ENCODE measurements at regions not wholly inside any gene's neighbourhood (a gene's known extent, or its start where the extent isn't known, plus 50 kb on each side); places are given as distances from the start of the nearest gene placed in this dataset.
"Not testable (repeated sequence)": the region's sequence is repeated elsewhere in the genome, so short reads cannot be mapped to it uniquely, and the experiment has no call there.

- DNase-seq (ENCODE audit: low read depth in 4 of 4, low spot score in 3 of 4): no peak
Observed at GRCh38 chr9:26669701-26670670, 222.6 kb downstream of the CAAP1 start.

DNA sequence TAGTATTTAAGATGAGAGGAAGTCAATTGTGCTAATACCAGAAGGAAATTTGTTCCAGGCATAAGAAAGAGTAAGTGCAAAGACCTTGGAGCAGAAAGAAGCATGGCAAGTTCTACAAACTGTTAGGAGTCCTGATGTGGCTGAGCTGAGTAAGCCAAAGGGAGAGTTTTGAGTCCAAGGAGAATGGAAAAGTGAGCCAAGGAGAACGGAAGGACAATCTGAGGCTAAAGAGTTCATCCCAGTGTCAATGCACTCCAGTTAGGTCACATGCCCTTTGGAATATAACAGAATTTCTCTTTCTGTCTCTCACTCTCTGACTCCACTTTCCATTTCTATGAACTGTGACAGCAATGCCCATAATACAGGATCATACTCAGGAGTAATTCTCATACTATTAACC is 224.7 kb downstream of the CAAP1 start:
- no peak for DNase-seq (ENCODE audit: low read depth in 4 of 4, low spot score in 3 of 4)

- DNase-seq (ENCODE audit: low read depth in 4 of 4, low spot score in 3 of 4): no peak
Observed at GRCh38 chr9:26665666-26666065, 226.9 kb downstream of the CAAP1 start.

DNA sequence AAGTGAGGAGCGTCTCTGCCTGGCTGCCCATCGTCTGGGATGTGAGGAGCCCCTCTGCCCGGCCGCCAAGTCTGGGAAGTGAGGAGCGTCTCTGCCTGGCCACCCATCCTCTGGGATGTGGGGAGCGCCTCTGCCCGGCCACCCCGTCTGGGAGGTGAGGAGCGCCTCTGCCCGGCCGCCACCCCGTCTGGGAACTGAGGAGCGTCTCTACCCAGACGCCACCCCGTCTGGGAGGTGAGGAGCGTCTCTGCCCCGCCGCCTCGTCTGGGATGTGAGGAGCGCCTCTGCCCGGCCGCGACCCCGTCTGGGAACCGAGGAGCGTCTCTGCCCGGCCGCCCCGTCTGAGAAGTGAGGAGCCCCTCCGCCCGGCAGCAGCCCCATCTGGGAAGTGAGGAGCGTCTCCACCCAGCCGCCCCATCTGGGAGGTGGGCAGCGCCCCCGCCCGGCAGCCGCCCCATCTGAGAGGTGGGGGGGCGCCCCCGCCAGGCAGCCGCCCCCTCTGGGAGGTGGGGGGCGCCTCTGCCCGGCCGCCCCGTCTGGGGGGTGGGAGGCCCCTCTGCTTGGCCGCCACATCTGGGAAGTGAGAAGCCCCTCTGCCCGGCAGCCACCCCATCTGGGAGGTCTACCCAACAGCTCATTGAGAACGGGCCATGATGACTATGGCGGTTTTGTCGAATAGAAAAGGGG is 228.4 kb downstream of the CAAP1 start:
- not testable (repeated sequence) for DNase-seq (ENCODE audit: low read depth in 4 of 4, low spot score in 3 of 4)

DNA sequence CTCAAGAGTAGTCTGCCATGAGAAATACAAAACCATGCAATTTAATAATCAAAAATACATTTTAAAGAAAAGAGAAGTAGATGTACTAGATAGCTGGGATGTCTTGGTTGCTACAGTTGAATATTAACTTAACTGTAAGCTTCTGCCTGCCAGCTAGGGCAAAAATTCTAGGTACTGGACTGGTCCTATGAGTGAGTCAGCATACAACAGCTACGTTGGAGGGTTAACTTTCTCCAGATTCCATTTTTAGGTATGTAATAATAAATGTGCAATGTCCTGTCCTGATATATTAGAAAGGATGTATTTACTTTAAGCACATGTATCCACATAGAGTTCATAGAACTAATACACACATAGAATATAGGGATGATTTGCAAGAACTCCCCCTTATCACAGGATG is 230.1 kb downstream of the CAAP1 start:
- no peak for DNase-seq (ENCODE audit: low read depth in 4 of 4, low spot score in 3 of 4)

DNA sequence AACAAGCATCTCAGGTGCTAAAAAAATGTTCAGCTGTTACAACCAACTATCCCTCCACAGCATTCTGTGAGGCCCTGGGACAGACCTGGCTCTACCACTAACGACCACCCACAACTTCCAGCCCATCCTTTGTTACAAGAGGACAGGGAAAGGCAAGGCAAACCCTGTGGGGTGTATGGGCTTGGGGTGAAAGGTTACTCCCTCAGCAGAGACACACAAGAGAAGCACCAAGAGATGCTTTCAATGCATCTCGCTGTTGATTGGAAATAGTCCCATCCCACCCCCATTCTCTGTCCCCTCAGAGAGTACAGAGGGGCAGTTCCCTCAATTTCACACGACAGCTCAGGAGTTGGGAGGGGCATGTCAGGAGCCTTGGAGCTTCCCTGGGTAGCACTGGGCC is 234.1 kb downstream of the CAAP1 start:
- DNase-seq (ENCODE audit: low read depth in 4 of 4, low spot score in 3 of 4): no peak

DNA sequence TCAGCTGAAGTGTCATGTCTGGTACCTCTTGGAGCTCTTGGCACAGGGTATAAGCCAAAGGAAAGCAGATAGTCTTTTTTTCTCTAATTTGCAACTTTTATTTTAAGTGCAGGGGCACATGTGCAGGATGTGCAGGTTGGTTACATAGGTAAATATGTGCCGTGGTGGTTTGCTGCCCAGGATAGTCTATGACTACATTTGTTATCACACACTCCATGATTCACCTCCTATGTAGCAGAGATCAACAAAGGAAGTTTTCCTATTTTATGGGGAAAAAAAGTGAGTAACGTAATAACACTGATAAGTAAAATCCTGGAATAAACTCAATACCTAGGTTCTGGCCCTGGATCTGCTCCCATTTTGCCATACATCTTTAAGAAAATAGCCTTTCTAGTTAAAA is 234.6 kb downstream of the CAAP1 start:
- no peak for DNase-seq (ENCODE audit: low read depth in 4 of 4, low spot score in 3 of 4)

DNA sequence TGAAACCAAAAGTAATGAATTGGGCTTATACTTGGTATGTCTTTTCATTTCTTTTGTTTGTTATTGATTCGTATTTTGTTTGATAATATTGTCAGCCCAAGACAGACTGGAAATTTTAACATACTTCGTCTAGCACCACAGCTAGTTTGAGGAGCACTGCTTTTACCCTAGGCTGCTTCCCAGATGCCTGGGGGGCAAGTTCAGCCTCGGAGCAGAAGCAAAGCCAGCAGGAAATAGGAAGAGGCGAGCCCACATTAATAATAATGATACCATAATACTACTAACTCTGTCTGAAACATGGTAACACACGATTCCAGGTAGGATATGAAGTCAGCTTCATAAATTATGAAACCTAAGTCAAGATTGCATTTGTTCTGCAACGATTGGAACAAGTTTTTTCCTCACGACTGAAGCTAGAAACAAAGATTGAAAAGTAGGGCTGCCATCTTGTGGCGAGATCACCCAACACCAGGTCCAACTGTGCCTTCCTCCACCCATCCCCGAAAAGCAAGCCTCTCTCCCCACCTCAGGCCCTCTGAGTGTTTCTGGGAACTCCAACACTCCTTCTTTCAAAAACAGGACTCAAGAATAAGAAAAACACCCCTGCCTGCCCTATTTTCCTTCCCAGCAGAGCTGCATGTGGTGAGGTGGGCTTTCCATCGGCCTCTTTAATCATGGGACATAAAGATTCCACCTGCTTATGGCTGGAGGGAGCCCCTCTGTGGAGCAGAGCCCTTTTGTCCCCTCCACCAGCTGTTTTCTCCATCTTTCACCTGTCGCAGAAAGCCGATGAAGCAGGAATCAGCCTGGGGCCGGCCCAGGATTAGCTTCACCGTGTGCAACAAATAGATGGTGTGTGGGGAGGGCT is 236.4 kb downstream of the CAAP1 start:
- no peak for DNase-seq (ENCODE audit: low read depth in 4 of 4, low spot score in 3 of 4)

DNA sequence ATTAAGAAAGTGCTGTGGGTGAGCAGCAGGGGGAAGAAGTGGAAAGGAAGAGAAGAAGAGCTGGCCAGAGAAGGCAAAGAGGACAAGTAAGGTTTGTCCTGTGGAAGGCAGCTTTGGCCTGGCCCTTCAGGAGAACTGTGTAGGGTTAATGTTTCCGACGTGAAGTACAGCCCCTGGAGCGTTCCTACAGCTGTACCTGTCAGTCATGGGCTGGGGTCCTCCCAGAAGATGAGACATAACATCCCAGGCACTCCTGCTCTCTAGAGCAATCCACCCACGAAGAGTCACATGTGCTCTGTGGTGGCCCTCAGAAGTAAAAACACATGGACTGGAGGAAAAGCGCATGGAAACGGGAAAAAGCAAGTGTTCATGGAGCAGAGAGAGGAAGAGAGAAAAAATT is 237.4 kb downstream of the CAAP1 start:
- DNase-seq (ENCODE audit: low read depth in 4 of 4, low spot score in 3 of 4): no peak

- DNase-seq (ENCODE audit: low read depth in 4 of 4, low spot score in 3 of 4): no peak
Observed at GRCh38 chr9:26650325-26650724, 242.3 kb downstream of the CAAP1 start.

- no peak for DNase-seq (ENCODE audit: low read depth in 4 of 4, low spot score in 3 of 4)
Observed at GRCh38 chr9:26643826-26644225, 248.8 kb downstream of the CAAP1 start.

DNA sequence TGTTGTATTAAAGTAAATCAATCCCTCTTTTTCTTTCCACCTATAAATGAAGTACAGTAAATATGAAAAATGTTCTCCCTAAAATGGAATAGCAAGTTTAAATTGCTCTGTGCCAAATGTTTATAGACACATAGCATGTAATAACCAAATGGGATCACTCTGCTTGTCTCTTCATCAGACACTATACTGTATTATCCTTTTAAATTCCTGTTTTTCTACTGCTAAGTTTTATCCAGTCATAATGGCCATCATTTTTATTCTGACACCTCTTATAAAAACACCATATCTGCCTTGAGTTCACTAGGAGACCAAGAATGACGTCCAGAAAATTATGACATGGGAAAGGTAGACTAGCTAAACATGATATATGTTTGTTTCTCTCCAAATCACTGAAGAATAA is 252.8 kb downstream of the CAAP1 start:
- no peak for DNase-seq (ENCODE audit: low read depth in 4 of 4, low spot score in 3 of 4)

GRCh38 chr9:26637101-26637500 is 255.5 kb downstream of the CAAP1 start:
- no peak for DNase-seq (ENCODE audit: low read depth in 4 of 4, low spot score in 3 of 4)

GRCh38 chr9:26613851-26614350 is 278.7 kb downstream of the CAAP1 start:
- not testable (repeated sequence) for DNase-seq (ENCODE audit: low read depth in 4 of 4, low spot score in 3 of 4)

DNA sequence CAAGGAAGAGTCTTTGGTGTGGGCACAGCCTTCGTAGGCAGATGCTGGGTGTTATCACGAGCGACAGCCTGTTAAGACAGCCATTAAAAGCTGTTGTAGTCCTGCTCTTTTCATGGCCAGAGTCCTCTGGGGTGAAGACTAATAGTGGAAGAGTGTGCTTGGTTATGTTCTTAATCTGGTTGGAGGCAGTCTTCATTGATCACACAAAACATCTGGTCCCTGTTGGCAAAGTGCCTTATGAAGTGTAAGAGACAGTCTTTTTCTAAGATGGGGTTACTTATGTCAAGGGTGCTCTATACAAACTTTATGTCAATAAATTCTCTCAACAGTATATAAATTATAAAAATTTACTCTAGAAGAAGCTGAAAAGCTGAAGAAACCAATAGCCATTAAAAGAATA is 280.4 kb downstream of the CAAP1 start:
- no peak for DNase-seq (ENCODE audit: low read depth in 4 of 4, low spot score in 3 of 4)

- DNase-seq (ENCODE audit: low read depth in 4 of 4, low spot score in 3 of 4): no peak
Observed at GRCh38 chr9:26606756-26607155, 285.8 kb downstream of the CAAP1 start.

DNA sequence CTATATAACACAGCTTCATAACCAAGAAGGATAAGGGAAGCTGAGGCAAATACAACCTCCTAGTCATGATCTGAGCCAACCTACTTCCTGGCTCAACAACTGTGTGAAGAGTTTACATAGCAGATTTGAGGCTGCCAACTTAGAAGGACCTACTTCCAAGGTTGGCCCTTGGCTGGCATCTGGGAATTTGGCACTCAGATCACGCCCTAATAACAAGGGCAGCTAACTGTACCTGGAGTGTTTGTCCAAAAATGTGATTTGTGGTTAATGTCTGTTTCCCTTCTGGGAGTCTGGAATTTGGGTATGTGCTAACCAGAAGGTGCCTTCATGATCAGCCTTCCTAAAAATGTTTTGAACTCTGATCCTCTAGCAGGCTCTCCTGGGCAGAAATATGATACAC is 287.2 kb downstream of the CAAP1 start:
- DNase-seq (ENCODE audit: low read depth in 4 of 4, low spot score in 3 of 4): no peak

DNA sequence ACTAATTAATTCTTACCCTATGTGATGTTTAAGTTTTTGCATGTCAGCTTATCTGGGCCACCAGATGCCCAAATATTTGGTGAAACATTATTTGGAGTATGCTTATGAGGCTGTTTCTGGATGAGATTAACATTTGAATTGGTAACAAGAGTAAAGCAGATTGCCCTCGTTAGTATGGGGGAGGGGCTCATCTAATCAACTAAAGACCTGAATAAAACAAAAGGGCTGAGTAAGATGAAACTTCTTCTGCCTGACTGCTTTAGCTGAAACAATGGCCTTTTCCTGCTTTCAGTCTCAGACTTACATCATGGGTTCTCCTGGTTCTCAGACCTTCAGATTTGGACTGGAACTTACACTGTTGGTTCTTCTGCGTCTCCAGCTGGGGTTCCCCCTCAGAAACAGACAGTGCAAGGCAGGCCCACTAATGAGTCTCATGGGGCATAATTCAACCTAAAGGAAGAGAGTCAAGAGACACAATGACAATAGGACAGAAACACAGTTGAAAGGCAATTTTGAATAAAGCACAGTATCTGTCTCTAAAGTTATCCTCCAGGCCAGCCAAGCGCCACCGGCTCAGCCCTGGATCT is 288.4 kb downstream of the CAAP1 start:
- no peak for DNase-seq (ENCODE audit: low read depth in 4 of 4, low spot score in 3 of 4)

DNA sequence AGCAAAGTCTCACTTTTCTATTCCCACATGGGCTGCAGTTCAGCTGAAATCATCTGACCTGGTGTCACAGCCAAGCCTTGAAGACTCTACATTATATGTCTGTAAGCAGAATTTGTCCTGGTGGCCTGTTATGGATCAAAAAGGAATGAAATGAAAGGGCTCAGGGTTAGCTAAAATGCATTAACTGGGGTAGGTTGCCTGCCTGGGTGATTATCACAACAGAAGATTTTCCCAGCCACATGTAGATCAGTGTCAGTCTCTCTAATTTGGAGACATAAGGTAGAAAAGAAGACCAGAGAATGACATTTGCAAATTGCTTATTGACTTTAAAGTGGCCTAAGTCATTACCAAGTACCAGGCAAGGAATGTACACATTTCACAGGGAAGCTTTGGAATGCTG is 289.0 kb downstream of the CAAP1 start:
- DNase-seq (ENCODE audit: low read depth in 4 of 4, low spot score in 3 of 4): no peak

- DNase-seq (ENCODE audit: low read depth in 4 of 4, low spot score in 3 of 4): no peak
Observed at GRCh38 chr9:26597542-26598149, 295.0 kb downstream of the CAAP1 start.
